ENCODE measurements at regions not wholly inside any gene's neighbourhood (a gene's known extent, or its start where the extent isn't known, plus 50 kb on each side); places are given as distances from the start of the nearest gene placed in this dataset.

DNA sequence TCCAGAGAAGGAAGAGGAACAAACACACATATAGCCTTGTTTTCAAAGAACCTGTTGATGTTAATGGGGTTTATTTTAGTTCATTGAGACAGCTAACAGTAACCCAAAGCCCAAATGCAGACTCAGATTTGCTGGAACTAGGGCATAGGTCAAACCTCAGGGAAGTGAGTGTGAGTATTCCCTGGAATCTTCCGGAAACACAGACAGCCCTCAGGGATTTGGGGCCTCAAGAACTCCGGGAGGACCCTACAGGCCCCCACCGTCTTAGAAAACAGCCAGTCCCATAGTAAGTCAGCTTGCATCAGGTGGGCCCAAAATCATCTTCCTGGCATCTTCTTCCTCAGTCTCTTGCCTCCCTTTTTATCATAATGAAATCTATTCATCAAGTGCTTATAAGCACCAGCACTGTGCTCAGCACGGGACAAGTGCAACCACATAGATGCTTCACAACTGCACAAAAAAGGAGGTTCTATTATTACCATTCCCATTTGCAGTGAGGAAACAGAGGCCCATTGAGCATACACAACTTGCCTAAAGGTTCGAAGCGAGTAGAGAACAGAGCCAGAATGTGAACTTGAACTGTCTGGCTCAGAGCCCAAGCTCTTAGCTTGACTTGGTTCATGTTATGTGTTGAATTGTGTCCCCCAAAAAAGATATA, 50.2 kb upstream of the BCL11A start:
- TF ChIP-seq, protein P1, sequence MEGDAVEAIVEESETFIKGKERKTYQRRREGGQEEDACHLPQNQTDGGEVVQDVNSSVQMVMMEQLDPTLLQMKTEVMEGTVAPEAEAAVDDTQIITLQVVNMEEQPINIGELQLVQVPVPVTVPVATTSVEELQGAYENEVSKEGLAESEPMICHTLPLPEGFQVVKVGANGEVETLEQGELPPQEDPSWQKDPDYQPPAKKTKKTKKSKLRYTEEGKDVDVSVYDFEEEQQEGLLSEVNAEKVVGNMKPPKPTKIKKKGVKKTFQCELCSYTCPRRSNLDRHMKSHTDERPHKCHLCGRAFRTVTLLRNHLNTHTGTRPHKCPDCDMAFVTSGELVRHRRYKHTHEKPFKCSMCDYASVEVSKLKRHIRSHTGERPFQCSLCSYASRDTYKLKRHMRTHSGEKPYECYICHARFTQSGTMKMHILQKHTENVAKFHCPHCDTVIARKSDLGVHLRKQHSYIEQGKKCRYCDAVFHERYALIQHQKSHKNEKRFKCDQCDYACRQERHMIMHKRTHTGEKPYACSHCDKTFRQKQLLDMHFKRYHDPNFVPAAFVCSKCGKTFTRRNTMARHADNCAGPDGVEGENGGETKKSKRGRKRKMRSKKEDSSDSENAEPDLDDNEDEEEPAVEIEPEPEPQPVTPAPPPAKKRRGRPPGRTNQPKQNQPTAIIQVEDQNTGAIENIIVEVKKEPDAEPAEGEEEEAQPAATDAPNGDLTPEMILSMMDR (IDR thresholded peaks at IDR 0.05; ENCODE audit: insufficient read depth, low read depth, low read length): no peak
- TF ChIP-seq EZH2 (IDR thresholded peaks at IDR 0.05; ENCODE audit: insufficient read depth, low read length): no peak

Data from astrocyte (in vitro differentiated cells and primary cell).